Naive B cell (primary cell): ENCODE measurements at regions not wholly inside any gene's neighbourhood (a gene's known extent, or its start where the extent isn't known, plus 50 kb on each side); places are given as distances from the start of the nearest gene placed in this dataset.
"Not testable (repeated sequence)": the region's sequence is repeated elsewhere in the genome, so short reads cannot be mapped to it uniquely, and the experiment has no call there.

ENCODE experiments used
- ATAC-seq, 2 donors: fragments of 150-1000 bp; cut with Tn5 transposase; 2 replicates each; pipeline ENCODE4 v1.10.0; 2021; ENCODE audit warnings: low read depth in 2 of 2, mild to moderate bottlenecking in 2 of 2, moderate library complexity in 2 of 2
- DNase-seq: peaks from one replicate; pipeline ENCODE4 v3.0.0; 2022
- H3K27ac Mint-ChIP-seq, 6 donors: one replicate each; pipeline ENCODE4 v1.8.0; 2020 to 2022; ENCODE audit warnings: mild to moderate bottlenecking in 6 of 6, mixed read lengths in 6 of 6, moderate library complexity in 5 of 6, inconsistent platforms in 2 of 6
- H3K27me3 Mint-ChIP-seq, 3 donors: one replicate each; pipeline ENCODE4 v1.8.0; 2021 to 2022; ENCODE audit warnings: mixed read lengths in 3 of 3, mild to moderate bottlenecking in 1 of 3
- H3K36me3 Mint-ChIP-seq, 2 donors: one replicate each; pipeline ENCODE4 v1.8.0; 2020 to 2022; ENCODE audit warnings: mixed read lengths in 2 of 2, inconsistent platforms in 1 of 2, mild to moderate bottlenecking in 1 of 2
- H3K4me1 Mint-ChIP-seq, 3 donors: one replicate each; pipeline ENCODE4 v1.8.0; 2020 to 2022; ENCODE audit warnings: mixed read lengths in 3 of 3, inconsistent platforms in 1 of 3, mild to moderate bottlenecking in 1 of 3, moderate library complexity in 1 of 3
- H3K4me3 Mint-ChIP-seq, 8 donors: one replicate each; pipeline ENCODE4 v1.8.0; 2020 to 2022; ENCODE audit warnings: mild to moderate bottlenecking in 8 of 8, mixed read lengths in 8 of 8, moderate library complexity in 8 of 8, inconsistent platforms in 2 of 8
- H3K9me3 Mint-ChIP-seq, 7 donors: one replicate each; pipeline ENCODE4 v1.8.0; 2020 to 2022; ENCODE audit warnings: mixed read lengths in 7 of 7, mild to moderate bottlenecking in 5 of 7, inconsistent platforms in 2 of 7, moderate library complexity in 1 of 7

DNA sequence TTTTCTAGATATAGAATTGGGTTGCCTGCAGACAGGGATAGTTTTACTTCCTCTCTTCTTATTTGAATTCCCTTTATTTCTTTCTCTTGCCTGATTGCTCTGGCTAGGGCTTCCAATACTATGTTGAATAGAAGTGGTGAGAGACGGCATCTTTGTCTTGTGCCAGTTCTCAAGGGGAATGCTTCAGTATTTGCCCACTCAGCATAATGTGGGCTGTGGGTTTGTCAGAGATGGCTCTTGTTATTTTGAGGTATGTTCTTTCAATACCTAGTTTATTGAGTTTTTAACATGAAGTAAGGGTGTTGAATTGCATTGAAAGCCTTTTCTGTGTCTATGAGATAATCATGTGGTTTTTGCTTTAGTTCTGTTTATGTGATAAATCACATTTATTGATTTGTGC, 273.9 kb upstream of the CHORDC1 start:
- Mint-ChIP-seq H3K36me3 (no peaks in the 10 kb centered on the region), H3K27me3 (no peaks in the 10 kb centered on the region), H3K4me1 (no peaks in the 10 kb centered on the region), H3K4me3 (no peak overlapping the region), H3K9me3 (peaks cover 5 to 28% (median 6%) of the 10 kb centered on the region in 7 donors), H3K27ac (no peak overlapping the region)
- ATAC-seq (no peak), DNase-seq (no peak)

DNA sequence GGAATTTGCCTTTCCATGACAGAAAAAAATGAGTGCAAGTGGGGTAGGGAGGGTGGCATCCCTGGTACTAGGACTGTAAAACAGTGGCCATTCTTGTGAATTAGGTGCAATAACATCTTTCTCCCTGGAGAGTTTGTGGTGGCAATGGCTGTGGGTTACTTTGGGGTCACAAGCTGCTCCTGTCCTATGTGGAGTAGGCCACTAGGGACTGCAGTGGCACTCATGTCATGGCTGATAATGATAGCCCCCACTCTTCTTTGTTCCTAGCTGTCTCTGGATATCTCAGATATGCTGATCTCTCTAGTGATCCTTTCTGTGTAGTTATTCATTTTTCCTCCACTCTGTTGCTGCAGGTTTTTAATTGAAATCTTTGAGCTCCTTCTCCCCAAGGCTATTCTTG, 270.5 kb upstream of the CHORDC1 start:
- ATAC-seq (no peak), DNase-seq (no peak)
- Mint-ChIP-seq H3K36me3 (no peaks in the 10 kb centered on the region), H3K27ac (no peak overlapping the region), H3K4me3 (no peak overlapping the region), H3K9me3 (peaks cover under 1 to 28% (median 7%) of the 10 kb centered on the region in 7 donors), H3K4me1 (no peaks in the 10 kb centered on the region), H3K27me3 (no peaks in the 10 kb centered on the region)

DNA sequence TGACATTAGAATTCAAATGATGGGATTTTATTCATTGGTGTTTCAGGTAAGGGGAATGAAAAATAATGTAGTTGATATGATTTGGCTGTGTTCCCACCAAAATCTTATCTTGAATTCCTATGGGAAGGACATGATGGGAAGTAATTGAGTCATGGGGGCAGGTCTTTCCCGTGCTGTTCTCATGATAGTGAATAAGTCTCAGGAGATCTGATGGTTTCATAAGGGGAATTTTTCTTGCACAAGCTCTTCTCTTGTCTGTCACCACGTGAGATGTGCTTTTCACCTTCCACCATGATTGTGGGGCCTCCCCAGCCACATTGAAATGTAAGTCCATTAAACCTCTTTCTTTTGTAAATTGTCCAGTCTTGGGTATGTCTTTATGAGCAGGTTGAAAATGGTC, 268.6 kb upstream of the CHORDC1 start:
- DNase-seq, result no peak
- no peak for ATAC-seq
- Mint-ChIP-seq H3K4me1 (no peaks in the 10 kb centered on the region), H3K36me3 (no peaks in the 10 kb centered on the region), H3K27me3 (no peaks in the 10 kb centered on the region), H3K4me3 (no peak overlapping the region), H3K27ac (no peak overlapping the region), H3K9me3 (peaks cover 0 to 11% (median 3%) of the 10 kb centered on the region in 7 donors)

DNA sequence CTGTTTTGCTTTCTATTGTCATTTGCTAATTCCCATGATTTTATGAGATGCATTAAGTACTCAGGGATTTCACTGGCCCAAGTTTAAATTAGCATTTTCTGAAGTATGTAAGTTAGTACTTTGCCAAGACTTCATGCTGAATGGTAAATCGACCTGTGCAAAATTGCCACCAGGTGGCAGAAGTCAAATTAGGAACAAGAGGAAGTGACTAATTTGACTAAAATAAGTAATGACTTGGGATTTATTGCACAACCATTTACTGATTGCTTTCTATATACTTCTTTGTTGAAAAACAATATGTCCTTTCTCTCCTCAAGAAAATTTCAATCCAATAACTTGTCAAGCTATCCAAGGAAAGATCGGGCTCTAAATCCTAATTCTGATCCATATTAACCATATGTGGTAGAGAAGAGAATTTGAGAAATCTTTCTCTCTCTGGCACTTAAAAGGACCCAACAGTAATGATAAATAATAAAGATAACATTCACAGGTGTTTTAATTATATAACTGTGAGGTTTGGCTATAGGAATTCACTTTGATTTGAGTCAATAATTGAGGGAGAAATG, 253.7 kb upstream of the CHORDC1 start:
- DNase-seq (no peak), ATAC-seq (no peak)
- Mint-ChIP-seq H3K4me3 (no peak overlapping the region), H3K9me3 (peaks cover 0 to 2% (median 0%) of the 10 kb centered on the region in 7 donors), H3K36me3 (no peaks in the 10 kb centered on the region), H3K27ac (no peak overlapping the region), H3K4me1 (no peaks in the 10 kb centered on the region), H3K27me3 (no peaks in the 10 kb centered on the region)

DNA sequence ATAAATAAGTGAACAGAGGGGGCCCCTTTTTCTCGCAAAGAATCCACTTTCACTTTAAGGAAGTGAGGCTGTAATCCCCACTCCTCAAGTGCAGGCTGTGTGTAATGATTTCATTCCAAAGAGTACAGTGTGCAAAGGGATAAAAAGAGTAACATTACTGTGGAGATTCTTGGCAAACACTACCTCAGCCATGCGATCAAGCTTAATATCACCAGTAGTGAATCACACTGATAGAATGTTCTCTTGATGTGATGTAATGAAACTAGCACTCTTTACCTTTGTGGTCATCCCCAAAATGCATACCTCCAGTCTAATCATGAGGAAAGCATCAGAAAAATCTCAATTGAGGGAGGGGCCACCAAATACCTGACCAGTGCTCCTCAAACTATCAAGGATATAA, 246.1 kb upstream of the CHORDC1 start:
- Mint-ChIP-seq H3K27me3 (no peaks in the 10 kb centered on the region), H3K4me1 (no peaks in the 10 kb centered on the region), H3K27ac (no peak overlapping the region), H3K36me3 (no peaks in the 10 kb centered on the region), H3K9me3 (no peaks in the 10 kb centered on the region), H3K4me3 (no peak overlapping the region)
- ATAC-seq, result no peak
- DNase-seq, result no peak

DNA sequence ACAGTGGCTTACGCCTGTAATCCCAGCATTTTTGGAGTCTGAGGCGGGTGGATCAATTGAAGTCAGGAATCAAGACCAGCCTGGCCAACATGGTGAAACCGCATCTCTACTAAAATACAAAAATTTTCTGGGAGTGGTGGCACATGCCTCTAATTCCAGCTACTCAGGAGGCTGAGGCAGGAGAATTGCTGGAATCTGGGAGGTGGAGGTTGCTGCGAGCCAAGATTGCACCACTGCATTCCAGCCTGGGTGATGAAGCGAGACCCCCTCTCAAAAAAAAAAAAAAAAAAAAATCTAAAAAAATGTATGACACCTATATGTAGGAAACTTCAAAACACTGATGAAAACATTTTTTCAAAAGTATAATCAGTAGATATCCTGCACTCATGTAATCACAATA, 242.7 kb upstream of the CHORDC1 start:
- ATAC-seq, result no peak
- no peaks in the 10 kb centered on the region for H3K9me3 Mint-ChIP-seq
- DNase-seq, result no peak
- H3K36me3 Mint-ChIP-seq, result no peaks in the 10 kb centered on the region
- H3K27ac Mint-ChIP-seq, result no peak overlapping the region
- H3K4me3 Mint-ChIP-seq, result no peak overlapping the region
- peaks cover 0 to 4% (median 0%) of the 10 kb centered on the region in 3 donors for H3K27me3 Mint-ChIP-seq
- H3K4me1 Mint-ChIP-seq, result no peaks in the 10 kb centered on the region

DNA sequence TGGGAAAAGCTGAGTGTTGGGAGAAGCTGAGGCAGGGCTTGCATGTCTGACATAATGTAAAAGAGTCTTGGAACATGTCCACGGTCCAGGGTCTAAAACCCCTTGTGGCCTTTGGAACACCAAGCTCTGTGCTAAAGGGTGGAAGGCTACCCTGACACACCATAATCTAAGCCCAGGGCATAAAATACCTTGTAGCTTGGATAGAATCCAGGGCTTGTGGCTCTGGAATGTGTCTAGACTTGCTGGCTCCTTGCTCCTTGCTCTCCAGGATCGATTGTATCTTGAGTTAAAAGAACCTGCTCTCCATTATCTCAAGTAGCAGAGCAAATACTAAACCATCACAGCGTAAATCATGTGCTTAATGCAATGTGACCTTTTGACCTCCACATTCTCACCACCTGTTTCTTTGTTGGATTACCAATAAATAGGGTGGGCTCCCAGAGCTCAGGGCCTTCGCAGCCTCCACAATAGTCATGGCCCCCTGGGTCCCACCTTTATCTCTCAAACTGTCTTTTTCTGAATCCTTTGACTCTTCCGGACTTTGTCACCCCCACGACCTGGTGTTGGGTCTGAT, 232.6 kb upstream of the CHORDC1 start:
- H3K36me3 Mint-ChIP-seq, H3K4me1 Mint-ChIP-seq, DNase-seq, ATAC-seq, H3K9me3 Mint-ChIP-seq, H3K27me3 Mint-ChIP-seq, H3K27ac Mint-ChIP-seq, H3K4me3 Mint-ChIP-seq: not testable (repeated sequence)

DNA sequence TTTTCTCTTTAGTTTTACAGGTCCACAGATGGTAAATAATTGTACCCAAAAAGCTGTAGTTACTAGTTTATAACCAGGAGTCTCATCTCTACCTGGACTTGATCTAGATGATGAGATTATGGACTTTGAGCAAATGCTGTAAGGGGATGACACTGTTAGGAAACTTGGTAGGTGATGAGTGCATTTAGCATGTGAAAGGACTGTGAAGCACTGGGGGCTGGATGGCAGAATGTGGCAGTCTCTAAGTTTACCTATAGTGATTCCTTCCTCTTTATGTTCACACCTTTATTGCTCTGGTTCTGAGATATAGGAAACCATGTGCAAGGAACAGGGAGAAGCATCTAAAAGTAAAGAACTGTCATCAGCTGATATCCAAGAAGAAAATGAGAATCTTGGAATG, 230.7 kb upstream of the CHORDC1 start:
- DNase-seq (no peak), ATAC-seq (no peak)
- peak overlapping the region in 1 of 6 donors; percentile 23 for H3K27ac Mint-ChIP-seq

DNA sequence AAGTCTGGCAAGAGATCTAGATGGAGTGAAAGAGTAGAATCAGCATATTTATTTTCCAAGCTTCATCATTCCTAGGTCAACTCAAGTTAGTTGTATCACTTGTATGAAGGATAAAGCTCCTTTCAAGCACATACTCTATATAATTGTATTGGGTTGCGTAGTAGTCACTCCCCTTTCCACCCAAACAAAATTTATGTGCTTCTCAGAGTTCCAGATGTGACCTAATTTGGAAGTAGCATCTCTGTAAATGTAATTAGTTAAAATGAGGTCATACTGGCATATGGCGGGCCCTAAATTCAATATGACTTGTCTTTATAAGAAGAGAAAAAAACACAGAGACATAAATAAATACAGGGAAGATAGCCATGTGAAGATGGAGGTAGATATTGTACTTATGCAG, 226.8 kb upstream of the CHORDC1 start:
- no peaks in the 10 kb centered on the region for H3K9me3 Mint-ChIP-seq
- H3K36me3 Mint-ChIP-seq, result no peaks in the 10 kb centered on the region
- no peak overlapping the region for H3K4me3 Mint-ChIP-seq
- H3K4me1 Mint-ChIP-seq, result no peaks in the 10 kb centered on the region
- no peak for ATAC-seq
- H3K27me3 Mint-ChIP-seq, result peaks cover 0 to 6% (median 0%) of the 10 kb centered on the region in 3 donors
- DNase-seq, result no peak
- no peak overlapping the region for H3K27ac Mint-ChIP-seq

More for the DNA sequence above, 230.7 kb upstream of the CHORDC1 start:
- no peaks in the 10 kb centered on the region for H3K36me3 Mint-ChIP-seq
- H3K27me3 Mint-ChIP-seq, result peaks cover 0 to 6% (median 0%) of the 10 kb centered on the region in 3 donors
- no peaks in the 10 kb centered on the region for H3K4me1 Mint-ChIP-seq
- H3K4me3 Mint-ChIP-seq, result no peak overlapping the region
- H3K9me3 Mint-ChIP-seq, result peaks cover 0 to 5% (median 0%) of the 10 kb centered on the region in 7 donors

DNA sequence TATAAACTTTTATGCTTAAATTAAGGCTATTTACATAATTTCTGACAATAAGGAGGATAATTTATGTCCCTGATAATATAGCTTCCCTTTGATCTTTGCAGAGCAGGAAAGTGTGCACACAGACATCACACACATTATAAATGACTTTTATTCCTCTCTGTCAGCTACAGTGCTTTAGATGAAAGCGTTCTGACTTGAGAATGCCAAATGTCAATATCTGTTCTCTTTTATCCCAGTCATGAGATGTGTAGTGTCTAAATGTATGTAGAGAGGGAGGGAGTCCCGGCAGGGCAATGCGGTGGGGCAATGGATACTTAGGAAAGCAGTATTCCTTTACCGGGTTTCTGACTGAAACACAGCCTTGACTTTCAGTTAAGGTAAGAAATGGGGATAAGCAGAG, 225.4 kb upstream of the CHORDC1 start:
- H3K9me3 Mint-ChIP-seq, result no peaks in the 10 kb centered on the region
- H3K4me1 Mint-ChIP-seq, result no peaks in the 10 kb centered on the region
- peaks cover 0 to under 1% (median 0%) of the 10 kb centered on the region in 3 donors for H3K27me3 Mint-ChIP-seq
- no peak overlapping the region for H3K27ac Mint-ChIP-seq
- H3K36me3 Mint-ChIP-seq, result no peaks in the 10 kb centered on the region
- ATAC-seq (no peak), DNase-seq (no peak)
- no peak overlapping the region for H3K4me3 Mint-ChIP-seq

DNA sequence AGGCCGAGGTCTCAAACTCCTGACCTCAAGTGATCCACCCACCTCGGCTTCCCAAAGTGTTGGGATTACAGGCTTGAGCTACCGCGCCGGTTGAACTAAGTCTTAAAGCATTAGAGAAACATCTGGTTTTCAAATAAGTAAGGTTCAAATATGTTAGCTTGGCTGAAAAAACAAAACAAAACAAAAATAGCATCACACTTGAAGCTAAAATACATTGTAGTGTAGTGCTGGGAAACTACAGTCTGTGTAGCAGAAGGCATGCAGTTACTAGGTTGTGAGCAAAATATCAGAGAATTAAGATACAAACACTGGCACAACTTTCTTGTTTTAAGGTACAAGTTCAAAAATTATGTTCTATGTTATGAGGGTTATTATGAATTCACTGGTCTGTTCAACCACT, 224.8 kb upstream of the CHORDC1 start:
- Mint-ChIP-seq H3K4me1 (no peaks in the 10 kb centered on the region), H3K27me3 (no peaks in the 10 kb centered on the region), H3K9me3 (no peaks in the 10 kb centered on the region), H3K27ac (no peak overlapping the region), H3K4me3 (no peak overlapping the region), H3K36me3 (no peaks in the 10 kb centered on the region)
- no peak for ATAC-seq
- no peak for DNase-seq

DNA sequence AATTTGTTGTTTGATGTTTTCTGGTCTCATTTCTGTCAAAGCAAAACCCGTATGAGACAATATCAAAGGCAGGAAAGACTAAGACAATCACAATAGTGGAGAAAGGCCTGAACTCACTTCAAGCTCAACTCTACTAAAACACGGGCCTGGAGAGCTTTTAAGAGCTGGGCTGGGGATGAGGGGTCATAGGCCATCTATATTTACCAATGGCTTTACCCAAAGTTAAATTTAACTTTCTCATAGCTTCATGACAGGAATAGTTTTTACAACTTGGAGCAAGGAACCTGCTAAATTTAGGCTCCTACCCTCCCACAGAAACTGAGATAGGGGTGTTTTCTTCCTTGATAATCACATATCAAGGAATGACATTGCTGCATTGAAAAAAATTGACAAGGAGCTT, 223.4 kb upstream of the CHORDC1 start:
- H3K27ac Mint-ChIP-seq, result no peak overlapping the region
- H3K4me3 Mint-ChIP-seq, result no peak overlapping the region
- no peaks in the 10 kb centered on the region for H3K9me3 Mint-ChIP-seq
- H3K4me1 Mint-ChIP-seq, result no peaks in the 10 kb centered on the region
- H3K27me3 Mint-ChIP-seq, result no peaks in the 10 kb centered on the region
- H3K36me3 Mint-ChIP-seq, result no peaks in the 10 kb centered on the region
- no peak for ATAC-seq
- DNase-seq, result no peak

DNA sequence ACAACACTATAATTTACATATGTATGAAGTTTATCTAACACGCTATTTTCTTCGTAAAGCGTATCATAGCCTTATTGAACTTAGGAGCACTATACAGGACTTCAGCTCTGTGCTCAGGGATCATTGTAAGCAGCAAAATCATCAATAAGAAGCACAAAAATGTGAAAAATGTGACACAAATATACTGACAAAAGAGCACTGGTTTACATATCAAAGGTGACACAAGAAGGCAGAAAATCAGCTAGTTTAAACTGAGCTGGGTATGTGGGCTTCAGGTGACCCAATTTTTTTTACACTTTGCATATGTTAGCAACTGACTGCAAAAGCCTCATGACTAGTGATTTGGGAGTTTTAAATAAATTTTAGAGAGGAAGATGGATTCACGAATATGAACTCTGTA, 215.2 kb upstream of the CHORDC1 start:
- no peaks in the 10 kb centered on the region for H3K4me1 Mint-ChIP-seq
- ATAC-seq, result no peak
- no peak overlapping the region for H3K4me3 Mint-ChIP-seq
- H3K27ac Mint-ChIP-seq, result no peak overlapping the region
- no peak for DNase-seq
- no peaks in the 10 kb centered on the region for H3K9me3 Mint-ChIP-seq
- H3K27me3 Mint-ChIP-seq, result no peaks in the 10 kb centered on the region
- no peaks in the 10 kb centered on the region for H3K36me3 Mint-ChIP-seq

DNA sequence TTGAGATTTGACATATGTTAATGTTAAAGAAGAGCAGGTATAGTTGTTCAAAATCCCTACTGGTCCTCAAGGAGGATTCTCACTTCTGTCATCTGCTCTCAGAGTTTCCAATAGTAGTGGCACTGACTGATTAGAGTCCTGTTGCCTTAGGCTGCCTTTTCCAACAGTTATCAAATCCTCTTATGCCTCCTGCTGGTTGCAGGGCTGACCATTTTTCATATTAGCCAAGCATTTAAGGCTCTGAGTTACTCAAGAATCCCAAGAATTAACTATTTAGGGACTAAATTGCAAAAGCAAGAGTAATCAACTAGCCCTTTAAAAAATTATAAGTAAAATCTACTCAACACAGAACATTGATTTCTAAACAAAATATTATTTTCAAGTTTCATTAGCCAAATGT, 212.0 kb upstream of the CHORDC1 start:
- no peak overlapping the region for H3K4me3 Mint-ChIP-seq
- H3K27ac Mint-ChIP-seq, result no peak overlapping the region
- DNase-seq, result no peak
- H3K36me3 Mint-ChIP-seq, result no peaks in the 10 kb centered on the region
- no peak for ATAC-seq
- no peaks in the 10 kb centered on the region for H3K4me1 Mint-ChIP-seq
- H3K9me3 Mint-ChIP-seq, result peaks cover 0 to 2% (median 0%) of the 10 kb centered on the region in 7 donors
- H3K27me3 Mint-ChIP-seq, result no peaks in the 10 kb centered on the region

DNA sequence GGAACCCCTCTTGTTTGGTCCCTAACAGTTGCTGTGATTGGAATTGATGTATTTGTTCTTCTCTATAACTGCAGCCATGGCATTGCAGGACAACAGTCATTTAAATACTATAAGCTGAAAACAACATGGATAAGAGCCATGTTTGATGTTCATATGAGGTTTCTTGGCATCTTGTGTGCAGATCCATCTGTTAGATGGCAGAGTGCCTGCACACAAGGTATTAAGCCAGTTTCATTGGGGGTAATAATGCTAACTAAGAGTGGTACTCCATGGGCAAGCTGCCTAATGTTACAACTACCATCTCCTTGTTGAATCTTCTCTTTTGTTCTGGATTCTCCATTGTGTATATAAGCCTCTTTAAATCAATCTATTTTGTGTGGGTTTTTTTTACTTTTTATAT, 206.0 kb upstream of the CHORDC1 start:
- H3K36me3 Mint-ChIP-seq, result no peaks in the 10 kb centered on the region
- H3K4me1 Mint-ChIP-seq, result no peaks in the 10 kb centered on the region
- no peaks in the 10 kb centered on the region for H3K27me3 Mint-ChIP-seq
- no peak overlapping the region for H3K27ac Mint-ChIP-seq
- no peak for ATAC-seq
- H3K9me3 Mint-ChIP-seq, result peaks cover 0 to 2% (median 0%) of the 10 kb centered on the region in 7 donors
- DNase-seq, result no peak
- no peak overlapping the region for H3K4me3 Mint-ChIP-seq
